ENCODE measurements at regions not wholly inside any gene's neighbourhood (a gene's known extent, or its start where the extent isn't known, plus 50 kb on each side); places are given as distances from the start of the nearest gene placed in this dataset.

GRCh38 chr18:2406544-2406943 lies 164.8 kb downstream of the METTL4 start:
- TF ChIP-seq CTCF (IDR thresholded peaks at IDR 0.05; ENCODE audit: insufficient read depth, low read depth, low read length) (no peak), EZH2 (IDR thresholded peaks at IDR 0.05; ENCODE audit: insufficient read depth, low read length) (no peak)

All from astrocyte (in vitro differentiated cells and primary cell).